Colonic mucosa (tissue), 4 donors: ENCODE measurements at regions not wholly inside any gene's neighbourhood (a gene's known extent, or its start where the extent isn't known, plus 50 kb on each side); places are given as distances from the start of the nearest gene placed in this dataset.

Experiments used
- DNase-seq: peaks from one replicate; pipeline ENCODE4 v3.0.0-alpha.2; 2020
- H3K27ac ChIP-seq: fragments of 200-600 bp; one replicate; pipeline ENCODE4 v1.8.0; 2021
- H3K27me3 ChIP-seq: fragments of 200-600 bp; one replicate; pipeline ENCODE4 v1.8.0; 2021
- H3K36me3 ChIP-seq: fragments of 200-600 bp; one replicate; pipeline ENCODE4 v1.8.0; 2021
- H3K4me1 ChIP-seq: fragments of 200-600 bp; one replicate; pipeline ENCODE4 v1.8.0; 2021; ENCODE audit warnings: mild to moderate bottlenecking
- H3K4me3 ChIP-seq: fragments of 200-600 bp; one replicate; pipeline ENCODE4 v1.8.0; 2021
- H3K9ac ChIP-seq, 2 donors: one replicate each; pipeline ENCODE4 v1.7.0; 2013; ENCODE audit warnings: control low read depth in 2 of 2, low read depth in 2 of 2, low read length in 2 of 2
- H3K9me3 ChIP-seq: fragments of 200-600 bp; one replicate; pipeline ENCODE4 v1.8.0; 2021
- intact Hi-C: fragments of 100-400 bp; cut with DNase I; formaldehyde crosslinking; loops from one replicate; pipeline ENCODE4 v1.14.1; 2022
- TF ChIP-seq, protein P1 (sequence below): fragments of 200-600 bp; IDR thresholded peaks from one replicate; pipeline ENCODE4 v1.8.0; 2022; ENCODE audit warnings: antibody characterized with exemption, mild to moderate bottlenecking
- donor health status: healthy.
- donor health status: DM: no; HTN: no; CAD: no.
- donor health status: DM: no; HTN: no; CAD: no.

DNA sequence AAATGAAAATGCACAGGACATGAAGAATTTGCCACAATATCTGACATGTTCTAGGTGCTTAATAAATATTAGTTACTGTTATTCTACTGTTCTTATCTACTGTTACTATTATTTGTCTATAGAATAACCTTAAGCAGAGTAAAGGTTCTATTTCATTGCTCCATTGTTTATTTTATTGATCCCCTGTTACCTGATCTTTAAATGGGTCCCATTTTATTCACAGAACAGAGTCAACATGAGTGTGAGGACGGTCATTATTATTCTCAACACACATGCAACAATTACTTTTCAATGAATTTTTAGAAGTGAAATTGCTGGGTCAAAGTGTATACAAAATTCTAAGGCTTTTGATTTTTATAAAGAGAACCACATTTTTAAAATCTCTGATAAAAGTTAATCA lies 186.9 kb downstream of the AHR start:
- Histone ChIP-seq H3K27me3 (no peaks in the 10 kb centered on the region), H3K9ac (no peak overlapping the region), H3K4me1 (no peaks in the 10 kb centered on the region), H3K27ac (no peak overlapping the region), H3K36me3 (no peaks in the 10 kb centered on the region), H3K9me3 (no peaks in the 10 kb centered on the region), H3K4me3 (no peak overlapping the region)
- intact Hi-C loops = no loop called here
- no peak for DNase-seq
- TF ChIP-seq, protein P1, sequence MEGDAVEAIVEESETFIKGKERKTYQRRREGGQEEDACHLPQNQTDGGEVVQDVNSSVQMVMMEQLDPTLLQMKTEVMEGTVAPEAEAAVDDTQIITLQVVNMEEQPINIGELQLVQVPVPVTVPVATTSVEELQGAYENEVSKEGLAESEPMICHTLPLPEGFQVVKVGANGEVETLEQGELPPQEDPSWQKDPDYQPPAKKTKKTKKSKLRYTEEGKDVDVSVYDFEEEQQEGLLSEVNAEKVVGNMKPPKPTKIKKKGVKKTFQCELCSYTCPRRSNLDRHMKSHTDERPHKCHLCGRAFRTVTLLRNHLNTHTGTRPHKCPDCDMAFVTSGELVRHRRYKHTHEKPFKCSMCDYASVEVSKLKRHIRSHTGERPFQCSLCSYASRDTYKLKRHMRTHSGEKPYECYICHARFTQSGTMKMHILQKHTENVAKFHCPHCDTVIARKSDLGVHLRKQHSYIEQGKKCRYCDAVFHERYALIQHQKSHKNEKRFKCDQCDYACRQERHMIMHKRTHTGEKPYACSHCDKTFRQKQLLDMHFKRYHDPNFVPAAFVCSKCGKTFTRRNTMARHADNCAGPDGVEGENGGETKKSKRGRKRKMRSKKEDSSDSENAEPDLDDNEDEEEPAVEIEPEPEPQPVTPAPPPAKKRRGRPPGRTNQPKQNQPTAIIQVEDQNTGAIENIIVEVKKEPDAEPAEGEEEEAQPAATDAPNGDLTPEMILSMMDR = no peak

DNA sequence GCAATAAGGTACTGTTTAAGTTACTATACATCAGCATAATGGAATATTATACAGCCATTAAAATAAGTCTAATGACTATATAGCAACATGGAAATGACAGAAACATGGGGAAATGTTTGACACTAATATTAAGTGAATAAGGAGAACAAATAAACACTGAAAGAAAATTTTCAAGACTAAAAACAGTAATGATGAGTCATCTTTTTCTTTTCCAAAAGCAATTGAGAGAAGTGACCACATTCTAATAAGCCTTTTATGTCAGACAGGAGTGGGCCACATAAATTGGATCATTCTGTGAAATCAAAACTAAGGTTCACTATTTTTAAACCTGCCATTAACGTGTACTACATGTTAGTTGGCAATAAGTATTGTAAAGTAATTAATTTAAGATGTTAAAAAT lies 187.5 kb downstream of the AHR start:
- intact Hi-C loops = no loop called here
- Histone ChIP-seq H3K4me1 (no peaks in the 10 kb centered on the region), H3K27ac (no peak overlapping the region), H3K9me3 (no peaks in the 10 kb centered on the region), H3K36me3 (no peaks in the 10 kb centered on the region), H3K4me3 (no peak overlapping the region), H3K27me3 (no peaks in the 10 kb centered on the region), H3K9ac (no peak overlapping the region)
- DNase-seq = no peak
- TF ChIP-seq, protein P1 = no peak

DNA sequence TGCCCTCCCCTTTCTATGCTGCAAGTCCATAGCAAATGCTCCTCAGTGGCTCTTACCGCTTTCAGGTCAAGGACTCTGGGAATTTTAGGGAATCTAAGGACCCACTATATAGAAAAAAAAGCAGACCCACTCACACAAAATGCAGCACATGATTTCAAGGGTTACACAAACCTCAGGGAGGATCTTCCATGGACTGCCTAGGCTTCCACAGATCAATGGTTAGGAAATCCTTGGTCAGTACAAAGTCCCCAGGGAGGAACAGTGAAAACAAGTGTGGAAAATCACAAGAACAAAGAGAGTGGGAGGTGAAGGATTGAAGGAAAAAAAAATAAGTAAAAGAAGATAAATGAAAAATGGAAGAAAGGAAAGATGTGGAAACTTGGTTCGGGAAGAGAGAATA lies 188.4 kb downstream of the AHR start:
- no peak for DNase-seq
- Histone ChIP-seq H3K27me3 (no peaks in the 10 kb centered on the region), H3K27ac (no peak overlapping the region), H3K4me3 (no peak overlapping the region), H3K9me3 (no peaks in the 10 kb centered on the region), H3K4me1 (no peaks in the 10 kb centered on the region), H3K36me3 (no peaks in the 10 kb centered on the region), H3K9ac (no peak overlapping the region)
- TF ChIP-seq, protein P1 = no peak
- intact Hi-C loops = no loop called here

DNA sequence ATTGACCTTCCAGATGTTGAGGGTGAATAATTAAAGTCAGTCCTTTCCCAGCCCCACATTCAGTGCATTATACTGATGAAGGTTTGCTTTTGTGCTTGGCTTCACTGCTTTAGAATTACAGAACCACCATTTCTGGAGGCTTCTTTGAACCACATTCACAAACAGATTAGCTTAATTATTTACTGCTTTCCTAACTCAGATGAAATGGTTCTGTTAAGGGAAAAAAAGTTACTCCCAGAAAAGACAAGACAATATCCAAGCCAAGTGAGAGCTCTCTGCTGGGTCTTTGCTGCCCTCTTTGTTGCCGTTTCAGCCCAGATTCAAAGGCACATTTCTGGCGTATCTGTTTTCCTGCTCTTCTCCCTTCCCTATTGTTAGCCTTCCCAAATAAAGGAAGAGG lies 188.9 kb downstream of the AHR start:
- Histone ChIP-seq H3K27ac (no peak overlapping the region), H3K9me3 (no peaks in the 10 kb centered on the region), H3K4me3 (no peak overlapping the region), H3K4me1 (no peaks in the 10 kb centered on the region), H3K9ac (no peak overlapping the region), H3K27me3 (no peaks in the 10 kb centered on the region), H3K36me3 (no peaks in the 10 kb centered on the region)
- DNase-seq = no peak
- TF ChIP-seq, protein P1 = no peak
- intact Hi-C loops = no loop called here

DNA sequence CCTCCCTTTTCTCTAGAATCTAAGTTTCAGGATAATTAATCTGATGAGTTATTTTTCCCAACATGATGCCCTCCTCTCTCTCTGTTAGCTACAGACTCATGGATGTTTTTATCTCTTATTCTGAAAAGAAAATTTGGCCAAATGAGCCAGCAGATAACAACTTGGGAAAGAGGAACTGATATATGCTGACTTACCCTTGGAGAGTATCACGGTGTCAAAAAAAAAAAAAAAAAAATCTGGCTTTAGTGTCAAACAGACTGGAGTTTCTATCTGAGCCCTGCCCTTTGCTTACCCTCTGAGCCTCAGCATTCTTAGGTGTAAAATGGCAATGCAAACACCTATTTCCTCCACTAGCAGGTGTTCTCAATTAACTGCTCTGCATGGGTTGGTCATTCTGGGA lies 190.4 kb downstream of the AHR start:
- TF ChIP-seq, protein P1 = no peak

DNA sequence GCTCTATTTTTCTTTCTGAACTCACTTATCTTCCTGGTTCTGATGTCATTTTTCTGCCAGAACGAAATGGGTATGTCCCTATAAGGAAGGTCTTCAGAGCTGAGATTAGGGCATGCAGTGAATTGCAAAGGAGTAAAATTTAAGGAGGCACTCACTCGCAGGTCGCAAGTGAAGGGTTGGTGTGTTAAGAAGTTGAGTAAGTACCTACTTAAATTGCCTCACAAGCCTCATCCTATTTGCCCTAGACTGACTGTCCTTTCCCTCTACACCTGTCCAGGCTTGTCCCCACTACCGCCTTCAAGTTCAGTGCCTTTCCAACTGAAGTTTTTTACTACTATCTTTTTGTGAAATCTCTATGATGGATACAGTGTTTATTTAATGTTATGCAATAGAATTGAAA lies 191.5 kb downstream of the AHR start:
- no peak overlapping the region for H3K27ac ChIP-seq
- H3K27me3 ChIP-seq = no peaks in the 10 kb centered on the region
- no peaks in the 10 kb centered on the region for H3K4me1 ChIP-seq
- no peaks in the 10 kb centered on the region for H3K9me3 ChIP-seq
- TF ChIP-seq, protein P1 = no peak
- no peak overlapping the region for H3K4me3 ChIP-seq
- DNase-seq = no peak
- no peak overlapping the region for H3K9ac ChIP-seq
- intact Hi-C loops = no loop called here
- H3K36me3 ChIP-seq = no peaks in the 10 kb centered on the region

More for the DNA sequence above, 190.4 kb downstream of the AHR start:
- no peaks in the 10 kb centered on the region for H3K9me3 ChIP-seq
- no peak overlapping the region for H3K4me3 ChIP-seq
- intact Hi-C loops = no loop called here
- no peak for DNase-seq
- H3K9ac ChIP-seq = no peak overlapping the region
- H3K4me1 ChIP-seq = no peaks in the 10 kb centered on the region
- no peaks in the 10 kb centered on the region for H3K27me3 ChIP-seq
- H3K36me3 ChIP-seq = no peaks in the 10 kb centered on the region
- H3K27ac ChIP-seq = no peak overlapping the region
